Kidney glomerular epithelial cell (primary cell): ENCODE measurements at regions not wholly inside any gene's neighbourhood (a gene's known extent, or its start where the extent isn't known, plus 50 kb on each side); places are given as distances from the start of the nearest gene placed in this dataset.

ENCODE experiments used
- DNase-seq: peaks from one replicate; lab custom pipeline; 2025; lab: John Stamatoyannopoulos, UW

DNA sequence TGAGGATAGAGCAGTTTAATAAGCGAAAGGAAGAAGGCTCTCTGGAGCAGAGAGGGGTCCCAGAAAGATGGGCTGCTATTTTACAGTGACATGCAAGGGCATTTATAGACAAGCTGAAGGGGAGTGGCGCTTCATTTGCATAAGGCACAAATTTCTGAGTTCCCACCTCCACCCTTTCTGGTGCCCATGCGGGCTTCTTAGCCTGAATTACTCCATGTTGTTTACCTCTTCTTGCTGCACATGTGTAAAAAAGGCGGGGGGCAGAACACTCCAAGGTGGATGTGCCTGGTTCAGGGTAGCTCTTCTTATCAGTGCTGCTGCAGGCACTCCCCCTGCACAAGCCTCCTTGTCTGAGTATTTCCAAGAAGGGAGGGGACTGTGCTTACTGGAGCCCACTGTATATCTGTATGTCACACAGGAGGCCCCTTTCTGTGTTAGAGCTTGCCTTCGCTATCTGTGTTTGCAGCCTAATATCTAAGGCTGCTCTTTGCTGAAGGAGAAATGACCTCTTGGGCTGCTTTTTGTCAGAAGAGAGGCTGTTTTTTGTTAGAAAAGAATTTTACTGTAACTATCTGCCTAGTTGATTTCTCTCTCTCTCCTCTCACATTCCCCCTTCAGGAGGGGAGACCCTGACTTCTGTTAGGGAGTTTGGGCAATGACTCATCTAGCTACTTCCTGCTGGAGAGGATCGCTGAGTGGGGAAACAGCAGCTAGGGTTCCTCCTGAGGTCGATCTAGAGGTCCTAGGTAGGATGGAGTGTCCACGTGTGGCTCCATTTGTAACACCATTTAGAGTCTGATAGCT is 1057.0 kb upstream of the CNTN5 start:
- no peak for DNase-seq

GRCh38 chr11:97964332-97965004 is 1056.3 kb upstream of the CNTN5 start:
- DNase-seq: no peak

GRCh38 chr11:97965849-97966646 is 1054.7 kb upstream of the CNTN5 start:
- DNase-seq: peak; percentile 83

- DNase-seq: no peak
Observed at GRCh38 chr11:97966901-97967300, 1053.8 kb upstream of the CNTN5 start.

DNA sequence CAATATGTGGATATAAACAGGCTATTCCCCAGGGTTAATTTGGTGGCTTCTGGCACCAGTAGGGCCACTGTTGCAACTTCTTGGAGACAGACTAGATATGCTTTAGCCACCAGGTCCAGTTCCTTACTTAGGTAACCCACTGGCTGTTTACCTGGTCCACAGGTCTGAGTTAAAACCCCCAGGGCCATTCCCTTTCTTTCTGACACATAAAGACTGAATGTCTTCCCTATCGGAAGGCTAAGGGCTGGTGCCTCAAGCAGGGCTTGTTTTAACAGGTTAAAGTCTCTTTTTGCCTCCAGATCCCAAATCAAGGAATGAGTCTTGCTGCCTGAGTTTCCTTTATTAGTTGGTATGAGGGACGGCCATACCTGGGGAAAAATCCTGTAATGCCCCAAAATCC is 1052.7 kb upstream of the CNTN5 start:
- DNase-seq: no peak

DNA sequence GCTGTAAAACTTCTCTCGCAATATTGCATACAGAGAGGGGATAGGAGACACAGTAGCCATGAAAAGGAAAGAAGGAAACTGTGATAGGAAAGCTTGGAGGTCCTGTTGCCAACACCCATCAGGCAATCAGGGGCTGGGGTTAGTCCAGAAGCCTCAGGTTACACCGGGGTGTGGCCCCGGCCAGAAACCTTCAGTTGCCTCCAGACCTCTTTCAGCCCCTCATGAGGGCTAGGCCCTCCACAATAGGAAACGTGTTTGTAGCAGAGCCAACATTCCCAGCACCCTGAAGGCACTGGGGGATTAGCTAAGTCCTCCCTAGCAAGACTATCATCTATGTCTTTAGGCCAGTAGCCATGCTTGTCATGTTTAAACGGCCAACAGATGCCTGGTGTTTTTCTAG is 1048.0 kb upstream of the CNTN5 start:
- DNase-seq: no peak

DNA sequence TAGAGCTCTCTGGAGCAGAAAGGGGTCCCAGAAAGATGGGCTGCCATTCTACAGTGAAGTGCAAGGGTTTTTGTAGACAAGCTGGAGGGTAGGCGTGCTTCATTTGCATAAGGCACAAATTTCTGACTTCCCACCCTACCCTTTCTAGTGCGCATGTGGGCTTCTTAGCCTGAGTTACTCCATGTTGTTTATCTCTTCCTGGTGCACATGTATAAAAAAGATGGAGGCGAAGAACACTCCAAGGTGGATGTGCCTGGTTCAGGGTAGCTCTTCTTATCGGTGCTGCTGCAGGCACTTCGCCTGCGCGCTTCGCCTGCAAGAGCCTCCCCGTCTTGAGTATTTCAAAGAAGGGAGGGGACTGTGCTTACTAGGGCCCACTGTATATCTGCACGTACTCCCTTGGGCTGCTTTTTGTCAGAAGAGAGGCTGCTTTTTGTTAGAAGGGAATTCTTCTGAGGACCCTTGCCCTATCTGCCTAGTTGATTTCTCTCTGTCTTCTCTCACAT is 1047.3 kb upstream of the CNTN5 start:
- DNase-seq: no peak

GRCh38 chr11:97974798-97975498 is 1045.8 kb upstream of the CNTN5 start:
- DNase-seq: no peak

DNA sequence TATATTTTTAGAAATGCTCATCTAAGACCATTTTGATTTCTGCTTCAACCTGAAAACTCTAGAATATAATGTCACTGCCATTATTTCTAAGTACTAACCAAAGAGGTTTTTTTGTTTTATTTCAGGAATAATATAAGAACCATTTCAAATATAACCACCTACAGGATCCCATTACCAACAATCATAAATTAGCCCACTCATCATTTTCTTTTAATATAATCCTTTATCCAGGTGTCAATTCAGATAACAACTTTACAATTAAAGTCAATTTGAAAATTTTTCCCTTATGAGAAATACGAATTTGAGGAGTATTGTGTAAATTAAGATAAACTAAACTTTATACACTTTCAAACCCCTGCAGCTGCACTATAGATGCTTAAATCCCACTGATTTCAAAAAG is 1043.0 kb upstream of the CNTN5 start:
- DNase-seq: no peak

DNA sequence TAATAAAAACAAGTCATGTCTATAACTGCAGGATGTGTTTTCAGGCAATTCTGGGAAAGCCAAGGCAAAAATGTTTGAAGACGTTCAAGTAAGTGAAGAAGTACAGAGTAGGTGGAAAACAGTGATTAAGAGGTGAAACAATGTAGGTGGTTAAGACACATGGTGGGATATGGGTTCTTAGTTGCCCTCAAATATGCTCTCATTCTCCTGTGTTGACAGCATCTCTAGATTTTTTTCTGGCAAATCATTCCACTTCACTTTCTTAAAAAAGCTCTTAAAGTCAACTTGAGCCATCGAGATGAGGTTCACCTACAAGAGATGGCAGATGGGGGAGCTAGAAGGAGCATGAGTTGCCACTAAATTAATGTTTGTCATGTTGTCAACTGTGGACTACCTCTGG is 1041.0 kb upstream of the CNTN5 start:
- DNase-seq: no peak

DNA sequence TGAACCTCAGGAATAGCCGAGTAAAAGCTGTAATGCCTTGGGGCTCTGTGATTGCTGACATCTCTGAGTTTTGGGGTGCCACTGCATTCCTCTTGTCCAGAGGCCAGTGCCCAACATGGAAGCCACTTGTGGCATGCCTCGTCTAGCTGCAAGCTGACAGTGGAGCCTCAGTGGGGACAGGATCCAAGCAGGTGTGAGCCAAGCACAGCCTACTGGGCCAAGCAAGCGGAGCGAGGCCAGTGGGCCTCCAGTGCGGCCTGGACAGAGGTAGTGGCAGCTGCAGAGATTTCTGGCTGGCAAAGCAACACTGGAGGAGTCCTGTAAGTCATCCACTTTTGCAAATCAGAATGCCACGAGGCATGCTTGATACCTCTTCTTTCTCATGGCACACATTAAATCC is 1038.2 kb upstream of the CNTN5 start:
- no peak for DNase-seq

GRCh38 chr11:97989121-97989520 is 1031.6 kb upstream of the CNTN5 start:
- DNase-seq: no peak

GRCh38 chr11:97990162-97990920 is 1030.4 kb upstream of the CNTN5 start:
- DNase-seq: no peak

DNA sequence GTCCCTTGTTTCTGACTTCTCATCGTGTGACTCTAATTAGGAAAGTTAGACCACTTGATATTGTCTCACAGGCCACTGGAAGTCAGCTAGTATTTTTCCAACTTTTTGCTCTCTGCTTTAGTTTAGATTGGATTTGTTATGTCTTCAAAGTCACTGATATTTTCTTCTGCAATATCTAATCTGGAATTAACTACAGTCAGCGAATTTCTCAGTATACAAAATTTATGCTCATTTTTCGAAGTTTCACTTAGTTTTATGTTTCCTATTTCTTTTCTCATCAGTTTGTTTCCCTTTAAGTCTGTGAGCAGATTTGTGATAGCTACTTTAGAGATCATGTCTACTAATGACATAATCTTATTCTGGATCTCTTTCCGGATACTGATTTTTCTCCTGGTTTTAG is 1027.2 kb upstream of the CNTN5 start:
- no peak for DNase-seq

DNA sequence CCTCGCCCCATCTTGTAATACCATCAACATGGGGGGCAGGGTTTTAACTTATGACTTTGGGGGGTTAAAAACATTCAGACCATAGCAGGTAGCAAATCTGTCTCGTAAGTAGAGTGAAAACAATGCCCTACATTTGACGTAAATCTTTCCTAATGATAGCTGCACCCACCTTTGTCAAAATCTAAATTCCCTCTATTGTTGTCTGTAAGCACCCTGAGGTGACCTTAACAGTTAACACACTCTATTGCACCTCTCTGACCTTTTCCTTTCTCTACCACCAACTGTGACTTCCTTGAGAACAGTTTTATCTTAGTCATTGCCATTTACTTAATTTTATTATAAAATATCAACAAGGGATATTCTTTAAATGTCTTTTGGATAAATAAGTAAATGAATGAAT is 1024.9 kb upstream of the CNTN5 start:
- no peak for DNase-seq

- no peak for DNase-seq
Observed at GRCh38 chr11:97996762-97997161, 1024.0 kb upstream of the CNTN5 start.

DNA sequence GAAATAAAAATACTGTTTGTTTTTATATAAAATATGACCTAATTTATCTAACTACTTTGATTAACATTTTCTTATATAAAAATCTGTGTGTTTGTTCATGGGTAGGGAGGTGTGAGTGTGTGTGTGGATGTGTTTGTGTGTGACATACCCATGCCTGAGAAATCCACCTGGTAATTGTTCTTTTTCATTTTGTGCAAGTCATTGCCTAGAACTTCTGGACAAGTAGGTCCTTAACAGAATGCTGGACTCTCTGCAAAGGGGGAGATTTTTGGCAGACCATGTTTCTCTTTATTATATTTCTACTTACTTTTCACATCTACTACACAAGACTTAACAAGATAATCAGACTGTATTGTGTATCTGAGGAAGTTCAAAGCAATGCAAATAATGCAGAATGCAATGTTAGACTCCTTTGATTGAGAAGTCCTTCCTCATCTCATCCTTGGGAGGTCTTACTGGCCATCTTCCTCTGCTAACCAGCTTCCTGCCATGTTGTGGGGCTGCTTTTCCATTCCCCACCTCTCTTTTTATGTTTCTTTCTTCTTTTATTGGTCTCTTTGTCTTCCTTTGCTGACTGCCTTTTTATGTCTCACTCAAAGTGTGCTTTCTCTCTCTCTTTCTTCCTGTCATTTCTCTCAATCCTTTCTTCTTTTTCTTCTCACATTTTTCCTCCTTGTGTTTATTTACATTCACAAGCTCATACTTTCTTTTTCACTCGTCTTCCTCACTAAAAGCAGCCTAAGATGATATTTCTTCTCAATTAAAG is 1017.0 kb upstream of the CNTN5 start:
- no peak for DNase-seq

DNA sequence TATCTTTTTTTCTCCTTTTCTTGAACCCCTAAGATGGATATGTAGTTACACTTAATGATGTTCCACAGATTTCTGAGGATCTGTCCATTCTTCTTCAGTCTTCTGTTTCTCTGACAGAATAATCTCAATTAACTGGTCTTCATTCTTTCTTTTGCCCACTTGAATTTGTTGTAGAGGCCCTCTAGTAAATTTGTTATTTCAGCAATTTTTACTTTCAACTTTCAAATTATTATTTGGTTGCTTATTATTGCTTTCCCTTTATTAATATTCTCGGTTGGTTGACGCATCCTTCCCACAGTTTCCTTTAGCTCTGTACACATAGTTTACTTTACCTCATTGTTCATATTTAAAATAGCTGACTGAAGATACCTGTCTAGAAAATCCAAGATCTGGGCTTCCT is 1013.7 kb upstream of the CNTN5 start:
- no peak for DNase-seq

DNA sequence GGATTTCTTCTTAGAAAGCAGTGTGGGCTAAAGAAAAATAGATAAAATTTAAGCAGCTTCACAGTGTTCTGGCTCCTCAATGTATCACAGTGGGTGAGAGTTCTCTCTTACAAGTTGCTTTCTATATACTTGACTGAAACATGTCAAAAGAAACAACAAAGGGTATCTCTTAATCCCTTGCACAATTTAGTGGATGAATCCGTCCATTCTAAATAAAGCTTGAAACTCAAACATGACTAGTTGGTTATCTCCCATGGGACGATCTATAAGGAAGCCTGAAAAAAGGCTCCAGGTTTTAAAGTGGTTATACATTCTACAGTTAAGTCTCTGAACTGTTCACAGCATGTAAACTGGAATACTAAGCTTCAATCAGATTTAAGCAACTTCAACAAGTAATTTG is 993.1 kb upstream of the CNTN5 start:
- DNase-seq: no peak

DNA sequence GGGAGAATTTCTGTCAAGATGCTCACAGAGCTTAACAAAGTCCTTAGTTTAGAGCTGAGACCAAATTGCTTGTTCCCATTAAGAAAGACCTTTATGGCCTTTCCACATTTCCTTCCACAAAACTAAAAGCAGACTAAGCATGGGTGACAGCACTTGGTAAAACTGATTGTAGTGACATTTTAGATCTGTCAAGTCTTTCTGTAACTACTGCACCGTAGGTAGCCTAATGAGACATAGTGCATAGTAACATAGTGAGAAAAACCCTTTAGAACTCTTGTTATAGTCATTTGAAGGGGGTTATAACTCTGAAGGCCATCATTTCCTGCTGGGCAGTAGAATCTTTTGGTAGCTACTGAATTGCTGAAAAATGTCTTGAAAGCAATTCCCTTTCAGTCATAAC is 990.9 kb upstream of the CNTN5 start:
- no peak for DNase-seq

DNA sequence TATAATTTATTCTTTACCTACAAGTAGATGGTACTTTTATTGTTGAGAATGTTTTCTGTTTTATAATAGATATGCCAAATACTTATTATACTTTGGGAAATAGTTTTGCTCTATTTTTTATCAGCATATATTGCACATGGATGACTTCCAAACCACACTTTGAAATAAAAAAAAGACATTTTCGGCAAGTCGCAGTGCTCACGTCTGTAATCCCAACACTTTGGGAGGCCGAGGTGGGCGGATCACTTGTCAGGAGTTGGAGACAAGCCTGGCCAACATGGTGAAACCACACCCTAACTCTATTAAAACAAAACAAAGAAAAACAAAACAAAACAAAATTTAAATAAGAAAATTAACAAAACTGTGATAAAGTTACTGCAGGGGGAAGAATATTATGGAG is 983.9 kb upstream of the CNTN5 start:
- DNase-seq: no peak
